A549 (cell line): ENCODE measurements at regions not wholly inside any gene's neighbourhood (a gene's known extent, or its start where the extent isn't known, plus 50 kb on each side); places are given as distances from the start of the nearest gene placed in this dataset.

Experiments
- ATAC-seq, 2 experiments: fragments of 200-7000 bp in 1 of 2; fragments of >200 bp in 1 of 2; cut with Nextera tagmentation in 1 of 2; cut with Tn5 transposase in 1 of 2; 3 replicates each; pipeline versions ENCODE4 v1.8.0 to v1.9.1; 2018 to 2020; ENCODE audit warnings: mild to moderate bottlenecking in 1 of 2, moderate library complexity in 1 of 2
- CTCF ChIA-PET: fragments of 300-600 bp; sonication (Branson Sonifier 250); formaldehyde crosslinking; extraction: SDS; loops from one replicate; lab custom pipeline; 2021; ENCODE audit warnings: antibody characterized with exemption, inconsistent platforms; lab: Yijun Ruan, JAX
- POLR2A ChIA-PET: fragments of 350-600 bp; formaldehyde crosslinking; extraction: SDS; loops from one replicate; lab custom pipeline; 2021; ENCODE audit warnings: antibody characterized with exemption, inconsistent platforms; lab: Yijun Ruan, JAX
- DNase-seq, 2 experiments: peaks; one replicate each; pipeline versions ENCODE4 v3.0.0 to v3.0.0-alpha.2; 2011 to 2016; ENCODE audit warnings: low read depth in 1 of 2, low spot score in 1 of 2
- FAIRE-seq: peaks from 2 replicates; lab custom pipeline; 2011; peaks lifted over from hg19 to GRCh38; lab: Jason Lieb, UNC
- H3K27ac ChIP-seq, 2 experiments: fragments of >200 bp; sonication (Bioruptor Twin); formaldehyde crosslinking; 3 replicates each; pipeline ENCODE4 v1.5.1; 2016 to 2017
- H3K4me1 ChIP-seq: fragments of >200 bp; sonication (Bioruptor Twin); formaldehyde crosslinking; 3 replicates; pipeline ENCODE4 v1.6.1; 2016
- H3K4me2 ChIP-seq: fragments of >200 bp; sonication (Bioruptor Twin); formaldehyde crosslinking; 3 replicates; pipeline ENCODE4 v1.6.1; 2016
- H3K4me3 ChIP-seq: fragments of >200 bp; sonication (Bioruptor Twin); formaldehyde crosslinking; 3 replicates; pipeline ENCODE4 v1.5.1; 2016
- H3K9me3 ChIP-seq: fragments of >200 bp; sonication (Bioruptor Twin); formaldehyde crosslinking; 3 replicates; pipeline ENCODE4 v1.6.1; 2016
- BHLHE40 ChIP-seq: IDR thresholded peaks from 2 replicates; pipeline ENCODE4 v1.6.1; 2012; ENCODE audit warnings: low read depth, low read length, inconsistent platforms
- CHD2 ChIP-seq: fragments of 150-350 bp; IDR thresholded peaks from 2 replicates; pipeline ENCODE4 v1.6.1; 2014; ENCODE audit warnings: low read length; ENCODE audit not compliant: partially characterized antibody
- EHF ChIP-seq: fragments of 250-450 bp; sonication (Bioruptor Pico); IDR thresholded peaks from 2 replicates; pipeline ENCODE4 v1.5.0; 2020; ENCODE audit warnings: mild to moderate bottlenecking
- FOXS1 ChIP-seq: fragments of 250-450 bp; sonication (Bioruptor Pico); IDR thresholded peaks from 2 replicates; pipeline ENCODE4 v1.5.0; 2020; ENCODE audit warnings: mild to moderate bottlenecking, moderate library complexity
- JUNB ChIP-seq: fragments of >200 bp; sonication (Bioruptor Twin); formaldehyde crosslinking; IDR thresholded peaks from 2 replicates; pipeline ENCODE4 v1.6.1; 2016
- MAFK ChIP-seq: fragments of 450-650 bp; IDR thresholded peaks from 2 replicates; pipeline ENCODE4 v1.6.1; 2014; ENCODE audit not compliant: partially characterized antibody
- NR3C1 ChIP-seq: fragments of >200 bp; sonication (Bioruptor Twin); formaldehyde crosslinking; IDR thresholded peaks from 3 replicates; pipeline ENCODE4 v1.6.1; 2017
- POLR2AphosphoS2 ChIP-seq: conservative IDR thresholded peaks from 2 replicates; pipeline ENCODE4 v1.6.1; 2012; ENCODE audit warnings: low read length, improper control_type of control experiment, inconsistent platforms
- RNF2 ChIP-seq: fragments of 200-600 bp; sonication (generic); IDR thresholded peaks from 2 replicates; pipeline ENCODE4 v1.6.1; 2016; ENCODE audit warnings: low read depth, mild to moderate bottlenecking, antibody characterized with exemption, moderate library complexity, borderline replicate concordance
- SMC3 ChIP-seq: fragments of >200 bp; sonication (Bioruptor Twin); formaldehyde crosslinking; IDR thresholded peaks from 3 replicates; pipeline ENCODE4 v1.6.1; 2018; ENCODE audit warnings: inconsistent platforms
- SREBF2 ChIP-seq: fragments of 450-650 bp; IDR thresholded peaks from 2 replicates; pipeline ENCODE4 v1.6.1; 2014; ENCODE audit warnings: mild to moderate bottlenecking, moderate library complexity
- TP53 ChIP-seq: fragments of 250-450 bp; sonication (Bioruptor Pico); IDR thresholded peaks from 2 replicates; pipeline ENCODE4 v1.5.0; 2021; ENCODE audit warnings: mild to moderate bottlenecking, moderate library complexity
- ZNF302 ChIP-seq: fragments of 250-450 bp; sonication (Bioruptor Pico); IDR thresholded peaks from 2 replicates; pipeline ENCODE4 v1.9.0; 2021; ENCODE audit warnings: inconsistent platforms, mild to moderate bottlenecking, moderate library complexity
- ZSCAN20 ChIP-seq: fragments of 250-450 bp; sonication (Bioruptor Pico); IDR thresholded peaks from 2 replicates; pipeline ENCODE4 v1.8.0; 2022; ENCODE audit warnings: mild to moderate bottlenecking, moderate library complexity
- WGBS: methylation state at CpG from one replicate; pipeline ENCODE4 v1.1.6; 2017; ENCODE audit errors: missing lambda C conversion rate; 5-methylcytosine and 5-hydroxymethylcytosine counted together
- TF ChIP-seq, protein P1 (sequence below): fragments of >200 bp; sonication (Bioruptor Twin); formaldehyde crosslinking; IDR thresholded peaks from 3 replicates; pipeline ENCODE4 v1.6.1; 2016
- TF ChIP-seq, protein P2 (sequence below): fragments of 250-450 bp; sonication (Bioruptor Pico); IDR thresholded peaks from 2 replicates; pipeline ENCODE4 v1.5.0; 2020; ENCODE audit warnings: low read depth, mild to moderate bottlenecking, moderate library complexity
- TF ChIP-seq, protein P3 (sequence below): fragments of 450-650 bp; IDR thresholded peaks from 2 replicates; pipeline ENCODE4 v1.6.1; 2014; ENCODE audit warnings: antibody characterized with exemption
- TF ChIP-seq, protein P4 (sequence below): fragments of 250-450 bp; sonication (Bioruptor Pico); IDR thresholded peaks from 2 replicates; pipeline ENCODE4 v1.5.0; 2021; ENCODE audit warnings: mild to moderate bottlenecking, moderate library complexity, borderline replicate concordance
- TF ChIP-seq, protein P5 (sequence below): fragments of >200 bp; sonication (Bioruptor Twin); formaldehyde crosslinking; IDR thresholded peaks from 3 replicates; pipeline ENCODE4 v1.5.1; 2016

DNA sequence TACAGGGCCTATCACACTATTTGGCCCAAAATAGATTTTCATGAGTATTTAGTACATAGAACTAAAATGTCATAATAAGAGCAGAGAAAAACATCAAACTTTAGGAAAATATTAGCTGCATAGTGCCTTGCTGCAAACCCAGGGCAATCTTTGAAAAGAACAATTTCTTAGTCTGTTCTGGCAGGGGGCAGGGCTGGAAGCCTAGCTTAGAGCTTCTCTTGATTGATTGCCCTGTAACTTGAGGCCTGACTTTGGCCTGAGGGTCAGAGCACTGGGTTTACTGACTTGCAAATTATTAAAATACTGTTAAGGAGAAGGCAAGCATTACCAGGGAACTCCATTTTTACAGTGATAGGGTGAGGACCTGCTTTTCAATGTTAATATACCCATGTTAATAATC is 115.8 kb upstream of the SPAG17 start:
- POLR2A ChIA-PET: no interaction called here

DNA sequence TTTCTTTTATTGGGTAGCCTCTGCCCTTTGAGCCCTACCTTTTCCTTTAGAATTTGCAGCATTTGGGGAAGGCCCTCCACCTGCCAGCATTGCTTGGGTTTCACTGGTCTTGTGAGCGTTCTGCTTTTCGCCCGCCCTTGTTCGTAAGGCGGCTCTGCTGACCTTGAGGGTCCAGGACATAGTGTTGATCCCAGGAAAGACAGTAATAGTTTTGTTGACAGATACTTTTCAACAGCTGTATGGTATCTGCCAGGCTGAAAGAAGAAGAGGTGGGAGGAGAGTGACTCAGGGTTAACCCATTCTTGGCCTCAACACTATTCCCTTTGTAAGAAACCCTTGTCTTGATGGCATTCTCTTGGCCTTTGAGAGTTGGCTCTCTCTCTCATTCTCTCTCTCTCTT is 113.4 kb upstream of the SPAG17 start:
- H3K4me3 ChIP-seq: no peak overlapping the region
- TF ChIP-seq, protein P1, sequence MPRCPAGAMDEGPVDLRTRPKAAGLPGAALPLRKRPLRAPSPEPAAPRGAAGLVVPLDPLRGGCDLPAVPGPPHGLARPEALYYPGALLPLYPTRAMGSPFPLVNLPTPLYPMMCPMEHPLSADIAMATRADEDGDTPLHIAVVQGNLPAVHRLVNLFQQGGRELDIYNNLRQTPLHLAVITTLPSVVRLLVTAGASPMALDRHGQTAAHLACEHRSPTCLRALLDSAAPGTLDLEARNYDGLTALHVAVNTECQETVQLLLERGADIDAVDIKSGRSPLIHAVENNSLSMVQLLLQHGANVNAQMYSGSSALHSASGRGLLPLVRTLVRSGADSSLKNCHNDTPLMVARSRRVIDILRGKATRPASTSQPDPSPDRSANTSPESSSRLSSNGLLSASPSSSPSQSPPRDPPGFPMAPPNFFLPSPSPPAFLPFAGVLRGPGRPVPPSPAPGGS: no peak
- TF ChIP-seq EHF (no peak), ZSCAN20 (CRISPR knock-in tag) (no peak), BHLHE40 (no peak), CHD2 (no peak), FOXS1 (no peak), RNF2 (no peak), SREBF2 (no peak)
- TF ChIP-seq, protein P2, sequence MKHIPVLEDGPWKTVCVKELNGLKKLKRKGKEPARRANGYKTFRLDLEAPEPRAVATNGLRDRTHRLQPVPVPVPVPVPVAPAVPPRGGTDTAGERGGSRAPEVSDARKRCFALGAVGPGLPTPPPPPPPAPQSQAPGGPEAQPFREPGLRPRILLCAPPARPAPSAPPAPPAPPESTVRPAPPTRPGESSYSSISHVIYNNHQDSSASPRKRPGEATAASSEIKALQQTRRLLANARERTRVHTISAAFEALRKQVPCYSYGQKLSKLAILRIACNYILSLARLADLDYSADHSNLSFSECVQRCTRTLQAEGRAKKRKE (CRISPR knock-in tag): no peak
- TF ChIP-seq, protein P3, sequence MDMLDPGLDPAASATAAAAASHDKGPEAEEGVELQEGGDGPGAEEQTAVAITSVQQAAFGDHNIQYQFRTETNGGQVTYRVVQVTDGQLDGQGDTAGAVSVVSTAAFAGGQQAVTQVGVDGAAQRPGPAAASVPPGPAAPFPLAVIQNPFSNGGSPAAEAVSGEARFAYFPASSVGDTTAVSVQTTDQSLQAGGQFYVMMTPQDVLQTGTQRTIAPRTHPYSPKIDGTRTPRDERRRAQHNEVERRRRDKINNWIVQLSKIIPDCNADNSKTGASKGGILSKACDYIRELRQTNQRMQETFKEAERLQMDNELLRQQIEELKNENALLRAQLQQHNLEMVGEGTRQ: no peak
- CTCF ChIA-PET: no interaction called here
- DNase-seq (no peak), FAIRE-seq (no peak), ATAC-seq (no peak)
- no peak overlapping the region for H3K27ac ChIP-seq
- 93% methylated on average over 5 of the region's 5 CpGs for WGBS
- POLR2A ChIA-PET: no interaction called here
- H3K4me2 ChIP-seq: no peak overlapping the region
- no peaks in the 10 kb centered on the region for H3K4me1 ChIP-seq
- no peaks in the 10 kb centered on the region for H3K9me3 ChIP-seq

More for the DNA sequence above, 115.8 kb upstream of the SPAG17 start:
- Histone ChIP-seq H3K4me2 (no peak overlapping the region), H3K27ac (no peak overlapping the region), H3K4me1 (no peaks in the 10 kb centered on the region), H3K4me3 (no peak overlapping the region)
- no peak for DNase-seq
- CTCF ChIA-PET: no interaction called here
- TF ChIP-seq, protein P4, sequence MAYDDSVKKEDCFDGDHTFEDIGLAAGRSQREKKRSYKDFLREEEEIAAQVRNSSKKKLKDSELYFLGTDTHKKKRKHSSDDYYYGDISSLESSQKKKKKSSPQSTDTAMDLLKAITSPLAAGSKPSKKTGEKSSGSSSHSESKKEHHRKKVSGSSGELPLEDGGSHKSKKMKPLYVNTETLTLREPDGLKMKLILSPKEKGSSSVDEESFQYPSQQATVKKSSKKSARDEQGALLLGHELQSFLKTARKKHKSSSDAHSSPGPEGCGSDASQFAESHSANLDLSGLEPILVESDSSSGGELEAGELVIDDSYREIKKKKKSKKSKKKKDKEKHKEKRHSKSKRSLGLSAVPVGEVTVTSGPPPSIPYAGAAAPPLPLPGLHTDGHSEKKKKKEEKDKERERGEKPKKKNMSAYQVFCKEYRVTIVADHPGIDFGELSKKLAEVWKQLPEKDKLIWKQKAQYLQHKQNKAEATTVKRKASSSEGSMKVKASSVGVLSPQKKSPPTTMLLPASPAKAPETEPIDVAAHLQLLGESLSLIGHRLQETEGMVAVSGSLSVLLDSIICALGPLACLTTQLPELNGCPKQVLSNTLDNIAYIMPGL (CRISPR knock-in tag): no peak
- no peak for TF ChIP-seq CHD2
- no peak for TF ChIP-seq JUNB
- TF ChIP-seq FOXS1: no peak
- TF ChIP-seq SMC3: no peak
- no peak for TF ChIP-seq ZNF302
- no peak for TF ChIP-seq NR3C1
- no peak for TF ChIP-seq TP53 (CRISPR knock-in tag)
- TF ChIP-seq POLR2AphosphoS2: no peak
- TF ChIP-seq, all 56 proteins: peak for 0
- ATAC-seq (no peak), FAIRE-seq (no peak)
- H3K9me3 ChIP-seq: no peaks in the 10 kb centered on the region

DNA sequence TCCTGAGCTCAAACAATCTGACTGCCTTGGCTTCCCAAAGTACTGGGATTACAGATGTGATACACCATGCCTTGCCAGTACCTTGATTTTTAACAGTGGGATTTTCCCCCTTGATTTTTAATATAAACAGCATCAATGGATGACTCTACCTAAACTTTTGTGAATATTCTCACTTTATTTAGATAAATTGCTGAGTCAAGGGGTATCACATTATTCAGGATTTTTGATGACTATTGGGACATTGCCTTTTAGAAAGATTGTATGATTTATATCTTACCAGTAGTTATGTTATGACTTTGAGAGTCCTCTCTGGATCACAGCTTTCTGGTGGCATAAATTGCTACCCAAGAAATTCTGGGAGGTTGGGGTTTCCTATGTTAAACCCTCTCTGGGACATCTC is 112.5 kb upstream of the SPAG17 start:
- ATAC-seq: no peak
- ChIA-PET POLR2A (no interaction called here), CTCF (no interaction called here)
- TF ChIP-seq, protein P5, sequence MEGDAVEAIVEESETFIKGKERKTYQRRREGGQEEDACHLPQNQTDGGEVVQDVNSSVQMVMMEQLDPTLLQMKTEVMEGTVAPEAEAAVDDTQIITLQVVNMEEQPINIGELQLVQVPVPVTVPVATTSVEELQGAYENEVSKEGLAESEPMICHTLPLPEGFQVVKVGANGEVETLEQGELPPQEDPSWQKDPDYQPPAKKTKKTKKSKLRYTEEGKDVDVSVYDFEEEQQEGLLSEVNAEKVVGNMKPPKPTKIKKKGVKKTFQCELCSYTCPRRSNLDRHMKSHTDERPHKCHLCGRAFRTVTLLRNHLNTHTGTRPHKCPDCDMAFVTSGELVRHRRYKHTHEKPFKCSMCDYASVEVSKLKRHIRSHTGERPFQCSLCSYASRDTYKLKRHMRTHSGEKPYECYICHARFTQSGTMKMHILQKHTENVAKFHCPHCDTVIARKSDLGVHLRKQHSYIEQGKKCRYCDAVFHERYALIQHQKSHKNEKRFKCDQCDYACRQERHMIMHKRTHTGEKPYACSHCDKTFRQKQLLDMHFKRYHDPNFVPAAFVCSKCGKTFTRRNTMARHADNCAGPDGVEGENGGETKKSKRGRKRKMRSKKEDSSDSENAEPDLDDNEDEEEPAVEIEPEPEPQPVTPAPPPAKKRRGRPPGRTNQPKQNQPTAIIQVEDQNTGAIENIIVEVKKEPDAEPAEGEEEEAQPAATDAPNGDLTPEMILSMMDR: no peak
- TF ChIP-seq MAFK: peak; percentile 36
- Histone ChIP-seq H3K4me2 (no peak overlapping the region), H3K9me3 (no peaks in the 10 kb centered on the region), H3K4me1 (no peaks in the 10 kb centered on the region), H3K27ac (no peak overlapping the region), H3K4me3 (no peak overlapping the region)
- no peak for DNase-seq
- no peak for FAIRE-seq
